ENCODE measurements at regions not wholly inside any gene's neighbourhood (a gene's known extent, or its start where the extent isn't known, plus 50 kb on each side); places are given as distances from the start of the nearest gene placed in this dataset.

DNA sequence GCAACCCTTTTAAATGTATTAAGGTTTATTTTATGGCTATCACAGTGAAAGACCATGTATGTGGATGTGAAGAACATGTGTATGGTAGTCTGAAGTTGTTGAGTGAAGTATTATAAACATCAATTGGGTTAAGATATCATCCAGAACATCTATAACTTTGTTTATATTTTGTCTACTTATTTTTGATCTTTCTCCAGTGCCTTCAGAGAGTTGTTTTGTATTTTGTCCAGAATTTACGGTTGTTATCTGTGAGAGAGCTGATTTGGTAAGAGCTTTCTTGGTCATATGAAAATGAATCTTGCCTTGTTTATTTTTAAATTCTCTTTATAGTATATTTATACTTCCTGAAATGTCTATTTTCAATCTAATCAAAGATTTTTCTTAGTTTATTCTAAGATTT lies 573.7 kb upstream of the POU3F3 start:
- no peaks in the 10 kb centered on the region for H3K9me3 ChIP-seq (ENCODE audit: severe bottlenecking)
- peaks cover 58% of the 10 kb centered on the region for H3K27me3 ChIP-seq (ENCODE audit: insufficient read depth, low read depth, severe bottlenecking)
- H3K27ac ChIP-seq: no peak overlapping the region
- H3K36me3 ChIP-seq: no peaks in the 10 kb centered on the region
- TF ChIP-seq CTCF (IDR thresholded peaks at IDR 0.05; ENCODE audit: low read depth, low read length): no peak
- no peak overlapping the region for H3K4me3 ChIP-seq (ENCODE audit: low read depth, low read length)
- DNase-seq: no peak

- DNase-seq: no peak
- no peak overlapping the region for H3K4me3 ChIP-seq (ENCODE audit: low read depth, low read length)
- no peaks in the 10 kb centered on the region for H3K36me3 ChIP-seq
- TF ChIP-seq CTCF (IDR thresholded peaks at IDR 0.05; ENCODE audit: low read depth, low read length): no peak
- H3K27me3 ChIP-seq (ENCODE audit: insufficient read depth, low read depth, severe bottlenecking): peaks cover 53% of the 10 kb centered on the region
- no peaks in the 10 kb centered on the region for H3K9me3 ChIP-seq (ENCODE audit: severe bottlenecking)
- H3K27ac ChIP-seq: no peak overlapping the region
Measured at GRCh38 chr2:104286841-104287240, 567.1 kb upstream of the POU3F3 start.

DNA sequence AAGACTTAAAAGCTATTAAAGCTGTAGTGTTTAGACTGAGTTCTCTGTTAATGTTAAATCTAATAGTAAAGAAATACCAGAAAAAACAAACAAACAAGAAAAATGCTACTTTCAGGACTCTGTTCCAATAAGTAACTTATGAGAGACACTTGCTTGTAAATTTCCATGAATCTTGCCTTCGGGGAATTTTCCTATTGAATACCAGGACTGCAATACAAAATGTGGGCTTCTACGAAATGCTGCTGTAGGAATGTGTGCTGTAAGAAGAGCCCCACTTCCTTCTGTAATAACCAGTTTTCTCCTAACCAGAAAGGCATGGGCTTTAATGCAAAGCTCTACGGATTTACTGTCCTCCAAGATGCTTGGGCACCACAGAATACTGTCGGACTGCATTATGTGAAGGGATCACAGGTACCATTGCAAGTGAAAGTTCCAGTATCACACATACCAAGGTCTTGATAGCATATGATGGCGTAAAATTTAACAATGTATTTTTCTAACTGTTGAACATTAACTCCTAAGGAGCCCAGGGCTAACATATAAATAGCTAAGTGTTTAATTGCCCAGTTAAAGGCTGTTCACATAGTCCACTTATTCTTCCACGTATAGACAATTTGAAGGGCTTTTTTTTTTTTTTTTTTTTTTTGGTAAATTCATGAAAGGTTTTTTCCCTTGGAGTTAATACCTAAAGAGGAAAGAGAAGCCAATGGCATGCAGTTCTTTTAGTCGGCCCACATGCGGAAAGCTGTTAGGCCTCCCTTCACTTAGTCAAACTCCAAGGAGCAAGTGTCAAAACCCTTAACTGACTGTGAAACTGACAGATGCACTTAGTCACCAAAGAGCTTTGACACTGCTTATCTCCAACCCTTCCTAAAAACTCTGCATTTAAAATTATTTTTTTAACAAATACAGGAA lies 564.0 kb upstream of the POU3F3 start:
- H3K9me3 ChIP-seq (ENCODE audit: severe bottlenecking): no peaks in the 10 kb centered on the region
- no peaks in the 10 kb centered on the region for H3K36me3 ChIP-seq
- no peak for TF ChIP-seq CTCF (IDR thresholded peaks at IDR 0.05; ENCODE audit: low read depth, low read length)
- peaks cover 37% of the 10 kb centered on the region for H3K27me3 ChIP-seq (ENCODE audit: insufficient read depth, low read depth, severe bottlenecking)
- no peak for DNase-seq
- no peak overlapping the region for H3K4me3 ChIP-seq (ENCODE audit: low read depth, low read length)
- H3K27ac ChIP-seq: no peak overlapping the region

- Histone ChIP-seq H3K36me3 (no peaks in the 10 kb centered on the region), H3K27me3 (ENCODE audit: insufficient read depth, low read depth, severe bottlenecking) (peaks cover 36% of the 10 kb centered on the region), H3K4me3 (ENCODE audit: low read depth, low read length) (no peak overlapping the region), H3K27ac (no peak overlapping the region), H3K9me3 (ENCODE audit: severe bottlenecking) (no peaks in the 10 kb centered on the region)
- no peak for TF ChIP-seq CTCF (IDR thresholded peaks at IDR 0.05; ENCODE audit: low read depth, low read length)
- DNase-seq: no peak
Measured at GRCh38 chr2:104290566-104290891, 563.4 kb upstream of the POU3F3 start.

DNA sequence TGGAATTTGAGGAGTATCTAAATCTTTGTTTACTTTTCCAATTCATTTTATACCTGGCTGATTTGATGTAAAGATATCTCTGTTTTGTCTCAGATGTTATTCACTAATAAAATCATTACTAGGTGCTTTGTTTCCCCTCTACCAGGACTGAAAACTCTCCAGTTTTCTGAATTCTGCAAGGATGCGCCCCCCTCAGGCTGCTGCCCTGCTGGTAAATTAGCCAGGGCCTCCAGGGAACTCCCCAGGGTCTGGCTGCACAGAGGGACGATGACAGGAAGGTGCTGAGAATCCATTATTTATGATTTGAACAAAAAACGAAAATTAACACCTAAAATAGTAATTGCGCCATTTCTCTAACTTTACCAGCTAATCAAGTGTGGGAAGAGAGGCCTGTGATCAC lies 541.2 kb upstream of the POU3F3 start:
- TF ChIP-seq CTCF (IDR thresholded peaks at IDR 0.05; ENCODE audit: low read depth, low read length): no peak
- no peak overlapping the region for H3K4me3 ChIP-seq (ENCODE audit: low read depth, low read length)
- no peaks in the 10 kb centered on the region for H3K9me3 ChIP-seq (ENCODE audit: severe bottlenecking)
- DNase-seq: no peak
- H3K36me3 ChIP-seq: no peaks in the 10 kb centered on the region
- no peak overlapping the region for H3K27ac ChIP-seq
- H3K27me3 ChIP-seq (ENCODE audit: insufficient read depth, low read depth, severe bottlenecking): peaks cover 52% of the 10 kb centered on the region
